ENCODE measurements at regions not wholly inside any gene's neighbourhood (a gene's known extent, or its start where the extent isn't known, plus 50 kb on each side); places are given as distances from the start of the nearest gene placed in this dataset.

DNA sequence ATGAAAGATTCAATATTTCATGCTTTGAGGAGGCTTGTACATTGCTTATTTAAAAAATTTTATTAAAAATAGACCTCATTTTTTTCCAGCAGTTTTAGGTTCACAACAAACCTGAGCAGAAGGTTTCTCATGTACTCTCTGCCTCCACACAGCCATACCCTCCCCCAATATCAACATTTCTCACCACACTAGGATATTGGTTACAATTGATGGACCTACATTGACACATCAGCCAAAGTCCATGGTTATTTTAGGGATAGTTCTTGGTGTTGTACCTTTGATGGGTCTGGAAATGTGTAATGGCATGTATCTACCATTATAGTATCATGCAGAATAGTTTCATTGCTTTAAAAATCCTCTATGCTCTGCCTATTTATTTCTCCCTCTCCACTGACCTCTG, 611.0 kb downstream of the KCTD8 start:
- DNase-seq, result no peak

DNA sequence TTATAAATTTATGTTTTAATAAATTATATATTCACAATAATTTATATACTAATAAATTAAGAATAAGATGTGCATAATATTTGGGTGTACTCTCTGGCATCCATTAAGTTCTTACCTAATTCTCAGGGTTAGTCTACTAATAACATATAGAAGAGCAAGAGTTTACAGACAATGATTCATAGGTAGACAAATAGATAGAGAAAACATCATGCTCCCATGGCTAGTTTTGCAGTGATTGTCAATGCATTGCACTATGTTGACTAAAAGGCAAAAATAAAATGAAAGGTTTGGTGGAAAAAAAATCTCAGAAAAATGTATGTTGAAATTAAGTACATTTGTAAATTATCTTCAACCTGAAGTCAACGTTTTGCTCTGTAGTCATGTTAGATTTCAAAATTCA, 606.0 kb downstream of the KCTD8 start:
- no peak for DNase-seq

DNA sequence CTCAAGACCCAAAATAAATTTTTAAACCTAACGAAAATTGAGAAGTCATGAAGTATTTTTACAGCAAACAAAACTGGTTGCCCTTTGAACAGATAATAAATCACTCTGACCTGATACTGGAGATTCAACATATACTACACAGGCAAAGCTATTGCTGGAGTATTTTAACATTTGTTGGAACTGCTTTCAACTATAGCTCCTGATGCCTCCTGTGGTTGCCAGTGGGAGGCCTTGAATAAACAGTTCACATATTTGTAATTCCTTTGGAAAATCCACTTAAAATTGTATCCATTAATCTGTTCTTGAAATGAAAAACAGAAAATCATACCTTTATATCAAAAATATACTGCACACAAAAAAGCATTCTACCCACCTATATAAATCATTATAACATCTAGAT, 605.1 kb downstream of the KCTD8 start:
- no peak for DNase-seq

DNA sequence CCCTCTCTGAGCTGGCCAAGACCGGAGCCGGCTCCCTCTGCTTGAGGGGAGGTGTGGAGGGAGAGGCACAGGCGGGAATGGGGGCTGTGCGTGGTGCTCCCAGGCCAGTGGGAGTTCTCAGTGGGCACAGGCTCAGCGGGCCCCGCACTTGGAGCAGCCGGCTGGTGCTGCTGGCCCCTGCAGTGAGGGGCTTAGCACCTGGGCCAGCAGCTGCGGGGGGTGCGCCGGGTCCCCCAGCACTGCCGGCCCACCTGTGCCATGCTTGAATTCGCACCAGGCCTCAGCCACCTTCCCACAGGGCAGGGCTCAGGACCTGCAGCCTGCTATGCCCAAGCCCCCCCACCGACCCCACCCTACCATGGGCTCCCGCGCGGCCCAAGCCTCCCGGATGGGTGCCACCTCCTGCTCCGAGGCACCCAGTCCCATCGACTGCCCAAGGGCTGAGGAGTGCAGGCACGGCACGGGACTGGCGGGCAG, 602.5 kb downstream of the KCTD8 start:
- DNase-seq, result no peak

- DNase-seq, result no peak
Measured at GRCh38 chr4:43853565-43854264, 594.9 kb downstream of the KCTD8 start.

GRCh38 chr4:43855283-43855682, 593.3 kb downstream of the KCTD8 start:
- DNase-seq, result no peak

DNA sequence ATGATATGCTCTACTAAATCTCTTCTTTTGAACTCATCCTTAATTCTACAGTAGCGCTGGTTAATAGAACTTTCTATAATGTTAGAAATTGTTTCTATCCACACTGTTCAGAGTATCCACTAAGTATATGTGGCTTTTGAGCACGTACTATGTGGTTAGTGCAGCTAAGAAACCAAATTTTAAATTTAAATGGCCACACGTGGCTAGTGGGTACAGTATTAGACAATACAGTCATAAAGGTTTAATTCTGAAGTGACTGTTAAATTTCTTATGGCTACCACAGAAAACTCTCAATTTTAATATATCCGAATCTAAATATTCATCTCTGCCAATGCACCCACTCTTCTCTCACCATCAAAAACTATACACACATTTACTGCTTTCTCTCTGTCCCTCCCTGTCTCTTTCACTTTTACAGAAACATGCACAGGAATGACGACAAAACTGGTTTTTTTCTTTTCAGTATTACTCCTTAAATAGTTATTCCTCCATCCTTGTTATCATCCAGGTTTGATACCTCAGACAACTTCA, 583.9 kb downstream of the KCTD8 start:
- no peak for DNase-seq

DNA sequence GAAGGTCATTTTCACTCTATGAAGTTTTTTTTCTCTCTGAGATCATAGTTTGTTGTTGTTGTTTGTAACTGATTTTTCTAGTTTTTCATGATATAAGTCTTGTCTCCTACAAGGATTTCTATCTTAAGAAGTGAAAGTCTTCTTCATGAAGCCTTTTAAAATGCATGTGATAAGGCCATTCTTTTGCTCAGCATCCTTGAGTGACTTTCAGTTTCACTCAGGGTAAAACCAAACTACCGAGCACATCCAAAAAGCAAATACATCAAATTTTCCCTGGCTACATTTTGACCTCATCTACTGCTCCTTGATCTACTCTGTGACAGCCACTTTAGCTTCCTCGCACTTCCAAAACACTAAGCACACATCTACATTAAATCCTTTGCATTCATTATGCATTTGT, 580.7 kb downstream of the KCTD8 start:
- no peak for DNase-seq

- DNase-seq, result no peak
Measured at GRCh38 chr4:43875655-43876054, 573.0 kb downstream of the KCTD8 start.

DNA sequence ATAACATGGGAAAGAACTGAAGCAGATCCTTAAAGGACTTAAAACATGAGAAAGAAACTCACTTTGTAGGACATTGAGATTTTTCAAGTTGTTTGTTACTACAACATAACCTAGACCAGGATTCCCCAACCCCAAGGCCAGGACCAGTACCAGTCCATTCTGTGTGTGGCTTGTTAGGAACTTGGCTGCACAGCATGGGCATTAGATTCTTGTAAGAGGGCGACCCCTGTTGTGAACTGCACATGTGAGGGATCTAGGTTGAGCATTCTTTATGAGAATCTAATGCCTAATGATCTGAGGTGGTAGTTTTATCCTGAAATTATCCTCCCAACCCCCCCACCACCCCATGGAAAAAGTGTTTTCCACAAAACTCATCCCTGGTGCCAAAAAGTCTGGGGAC, 566.1 kb downstream of the KCTD8 start:
- DNase-seq, result no peak

- DNase-seq, result no peak
Measured at GRCh38 chr4:43886196-43886595, 562.4 kb downstream of the KCTD8 start.

- no peak for DNase-seq
Measured at GRCh38 chr4:43898836-43899235, 549.8 kb downstream of the KCTD8 start.

DNA sequence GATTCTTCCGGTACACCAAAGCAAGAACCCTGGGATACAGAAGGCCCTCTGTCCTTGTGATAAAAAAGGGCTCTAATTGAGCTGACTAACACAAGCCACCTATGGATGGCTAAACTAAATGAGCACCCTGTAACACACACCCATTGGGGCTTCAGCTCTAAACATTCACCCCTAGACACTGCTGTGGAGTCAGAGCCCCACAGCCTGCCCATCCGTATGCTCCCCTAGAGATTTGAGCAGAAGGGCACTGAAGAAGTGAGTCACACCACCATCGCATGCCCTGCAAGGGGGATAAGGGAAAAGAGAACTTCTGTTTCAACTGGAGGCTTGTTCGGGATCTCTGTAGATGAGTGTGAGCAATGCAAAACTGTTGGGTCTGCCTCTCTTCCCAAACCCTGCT, 545.2 kb downstream of the KCTD8 start:
- DNase-seq, result no peak

GRCh38 chr4:43918377-43918776, 530.2 kb downstream of the KCTD8 start:
- no peak for DNase-seq

DNA sequence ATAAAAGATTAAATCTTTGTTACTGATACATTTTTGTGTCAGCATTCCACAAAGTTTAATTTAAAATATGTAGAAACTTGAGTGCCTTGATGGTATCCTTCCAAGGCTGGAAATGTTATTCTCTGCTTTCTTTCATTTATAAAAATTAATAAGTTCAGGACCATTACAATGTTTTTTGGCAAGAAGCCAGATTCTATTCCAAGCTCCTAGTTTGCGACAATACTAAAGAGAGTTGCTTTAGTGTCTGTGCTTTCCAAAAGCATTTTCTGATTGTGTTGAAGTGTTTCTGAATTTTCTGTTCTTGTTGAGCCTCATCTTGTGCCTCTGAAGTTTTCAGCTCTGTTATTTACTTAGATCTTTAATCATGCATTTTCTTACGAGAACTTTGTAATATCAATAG, 516.2 kb downstream of the KCTD8 start:
- no peak for DNase-seq

DNA sequence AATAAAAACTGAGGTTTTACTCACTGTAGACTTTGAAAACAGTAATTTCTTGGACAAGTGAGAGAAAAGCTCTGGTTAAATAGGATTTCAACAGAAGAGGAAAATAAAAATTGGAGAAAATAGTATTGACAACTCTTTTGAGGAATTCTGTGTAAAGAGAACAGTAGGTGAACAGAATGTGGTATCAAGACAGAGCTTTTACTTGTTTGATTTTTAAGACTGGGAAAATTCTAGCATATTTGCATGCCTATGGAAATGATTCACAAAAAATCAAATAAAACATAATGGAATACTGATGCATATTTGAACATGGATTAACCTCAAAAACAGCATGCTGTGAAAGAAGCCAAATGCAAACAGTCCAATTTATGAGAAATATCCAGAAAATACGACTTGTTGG, 504.6 kb downstream of the KCTD8 start:
- DNase-seq, result no peak

DNA sequence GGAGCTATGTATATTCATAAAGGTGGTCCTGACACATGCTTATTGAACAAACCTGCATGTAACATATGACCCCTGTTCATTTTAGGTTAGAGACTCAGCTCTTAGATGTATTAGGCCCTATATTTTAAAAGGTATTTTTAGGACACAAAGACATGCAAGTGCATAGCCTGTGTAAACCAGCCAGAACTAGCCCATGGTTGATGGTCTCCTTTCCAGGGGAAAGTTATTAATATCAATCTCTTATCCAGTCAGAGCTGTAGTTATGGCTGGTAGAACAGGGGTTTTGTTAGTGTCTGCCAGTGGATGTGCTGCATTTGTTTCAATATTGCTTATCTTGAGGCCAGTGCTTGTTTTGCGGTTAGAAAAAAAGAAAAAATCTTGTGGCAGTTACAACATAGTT, 488.6 kb downstream of the KCTD8 start:
- no peak for DNase-seq

- DNase-seq, result no peak
Measured at GRCh38 chr4:43968011-43968410, 480.6 kb downstream of the KCTD8 start.

DNA sequence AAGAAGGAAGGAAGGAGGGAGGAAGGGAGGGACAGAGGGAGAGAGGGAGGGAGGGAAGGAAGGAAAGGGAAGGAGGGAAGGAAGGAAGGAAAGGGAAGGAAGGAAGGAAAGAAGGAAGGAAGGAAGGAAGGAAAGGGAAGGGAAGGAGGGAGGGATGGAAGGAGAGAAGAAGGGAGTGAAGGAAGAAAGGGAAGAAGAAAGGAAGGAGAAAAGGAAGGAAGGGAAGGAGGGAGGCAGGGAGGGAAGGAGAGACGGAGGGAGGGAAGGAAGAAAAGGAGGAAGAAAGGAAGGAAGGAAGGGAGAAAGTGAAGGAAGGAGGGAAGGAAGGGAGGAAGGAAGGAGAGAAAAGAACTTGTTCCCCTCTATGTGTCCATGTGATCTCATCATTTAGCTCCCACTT, 465.0 kb downstream of the KCTD8 start:
- DNase-seq, result no peak

GRCh38 chr4:43987331-43987944, 461.2 kb downstream of the KCTD8 start:
- no peak for DNase-seq

GRCh38 chr4:43990551-43990950, 458.1 kb downstream of the KCTD8 start:
- no peak for DNase-seq

GRCh38 chr4:43990963-43991362, 457.6 kb downstream of the KCTD8 start:
- DNase-seq, result no peak

DNA sequence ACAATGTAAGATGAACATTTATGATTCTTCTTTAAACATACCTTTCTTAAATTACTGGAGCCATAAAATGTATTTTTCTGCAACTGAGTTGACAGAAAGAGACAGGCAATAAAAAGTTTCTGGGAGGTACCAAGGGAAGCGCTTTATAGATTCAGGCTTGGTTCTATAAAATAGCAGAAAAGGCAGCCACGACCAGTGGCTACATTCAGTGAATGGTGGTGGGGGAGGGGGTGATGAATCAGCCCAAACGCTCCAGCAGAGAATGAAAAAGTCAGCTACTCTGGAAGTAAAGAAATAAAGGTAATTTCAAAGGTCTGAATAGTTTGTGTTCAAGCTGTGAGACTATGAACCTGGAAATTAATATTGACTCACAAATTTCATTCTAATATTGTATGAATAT, 456.1 kb downstream of the KCTD8 start:
- DNase-seq, result no peak

DNA sequence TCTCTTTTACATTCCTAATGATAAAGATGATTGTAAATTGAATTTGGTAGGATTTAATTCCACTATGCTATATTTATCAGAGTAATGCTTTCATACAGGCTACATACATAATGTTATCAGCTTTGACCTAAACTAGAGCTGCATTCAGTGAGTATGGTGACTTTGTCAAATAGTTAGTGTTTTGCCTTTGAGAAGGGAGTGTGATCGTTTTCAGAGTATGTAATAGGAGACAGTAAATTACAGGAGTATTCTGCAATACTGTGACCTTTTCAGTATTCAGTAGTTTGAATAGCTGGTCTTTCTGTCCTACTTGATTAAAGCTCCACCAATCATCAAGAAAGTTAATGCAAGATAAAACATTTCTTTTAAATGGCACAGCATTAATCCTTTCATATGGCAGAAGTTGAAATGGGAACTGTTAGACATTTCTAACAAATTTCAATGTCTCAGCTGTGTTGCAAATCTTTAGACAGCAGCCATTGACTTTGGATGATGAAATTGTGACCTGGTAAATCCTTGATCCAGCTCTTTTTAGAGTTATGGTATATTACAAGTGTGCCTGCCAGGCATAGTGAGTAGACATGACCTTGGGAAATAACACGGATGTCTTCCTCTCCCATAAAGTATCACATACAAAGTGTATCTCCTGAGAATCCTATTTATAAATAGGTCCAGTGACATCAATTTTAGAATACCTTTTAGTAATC, 455.3 kb downstream of the KCTD8 start:
- no peak for DNase-seq

Data from CD4-positive, alpha-beta T cell treated with Interferon alpha-2 for 1 hour (primary cell).